Hippocampal formation (tissue), 2 donors: ENCODE measurements at regions not wholly inside any gene's neighbourhood (a gene's known extent, or its start where the extent isn't known, plus 50 kb on each side); places are given as distances from the start of the nearest gene placed in this dataset.
"Not testable (repeated sequence)": the region's sequence is repeated elsewhere in the genome, so short reads cannot be mapped to it uniquely, and the experiment has no call there.

ENCODE experiments used
- DNase-seq, 2 donors: peaks; one replicate each; lab custom pipeline; 2025; lab: John Stamatoyannopoulos, UW

GRCh38 chr4:67412153-67412712 lies 133.1 kb downstream of the CENPC start:
- not testable (repeated sequence) for DNase-seq

- DNase-seq, result no peak
Observed at GRCh38 chr4:67403342-67403741, 142.0 kb downstream of the CENPC start.

DNA sequence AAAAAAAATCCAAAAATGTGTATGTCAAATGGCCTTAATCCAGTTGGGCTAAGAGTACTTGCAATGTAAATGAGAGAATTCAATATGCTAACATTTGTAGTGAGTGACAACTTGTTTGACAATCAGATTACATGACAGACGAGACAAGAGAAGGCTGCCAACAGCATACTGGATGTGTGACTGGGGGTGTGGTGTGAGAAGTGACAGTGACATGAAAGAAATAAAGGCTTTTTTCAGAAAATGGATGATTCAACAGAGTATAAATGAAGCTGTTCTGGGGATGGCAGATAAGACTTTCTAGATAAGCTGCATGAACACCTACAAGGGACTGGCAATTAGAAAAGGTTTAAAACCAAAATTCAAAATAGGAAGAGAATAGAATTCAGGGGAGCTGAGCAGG lies 143.4 kb downstream of the CENPC start:
- no peak for DNase-seq

GRCh38 chr4:67397931-67398330 lies 147.4 kb downstream of the CENPC start:
- DNase-seq, result no peak

DNA sequence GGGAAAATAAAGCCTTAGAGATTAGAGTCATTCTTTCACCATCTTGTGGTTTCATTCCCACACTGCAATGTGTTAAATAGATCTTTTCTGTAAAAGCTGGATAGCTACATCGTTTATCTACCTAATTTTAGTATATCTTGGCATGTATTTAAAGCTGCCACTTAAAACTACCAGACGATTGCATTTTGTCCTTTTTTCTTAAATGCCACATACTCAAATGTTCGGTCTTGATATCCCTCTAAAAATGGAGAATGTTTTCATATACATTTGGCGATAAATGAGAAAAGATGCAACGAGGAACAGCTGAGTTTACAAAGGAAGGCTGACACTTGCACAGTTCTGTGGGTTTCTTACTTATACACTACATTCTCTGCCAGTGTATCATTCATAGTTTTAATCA lies 148.3 kb downstream of the CENPC start:
- no peak for DNase-seq

- no peak for DNase-seq
Observed at GRCh38 chr4:67396008-67396407, 149.3 kb downstream of the CENPC start.

- no peak for DNase-seq
Observed at GRCh38 chr4:67394879-67395278, 150.4 kb downstream of the CENPC start.

GRCh38 chr4:67393699-67394281 lies 151.5 kb downstream of the CENPC start:
- DNase-seq, result peak in 1 of 2 donors; percentile 53

DNA sequence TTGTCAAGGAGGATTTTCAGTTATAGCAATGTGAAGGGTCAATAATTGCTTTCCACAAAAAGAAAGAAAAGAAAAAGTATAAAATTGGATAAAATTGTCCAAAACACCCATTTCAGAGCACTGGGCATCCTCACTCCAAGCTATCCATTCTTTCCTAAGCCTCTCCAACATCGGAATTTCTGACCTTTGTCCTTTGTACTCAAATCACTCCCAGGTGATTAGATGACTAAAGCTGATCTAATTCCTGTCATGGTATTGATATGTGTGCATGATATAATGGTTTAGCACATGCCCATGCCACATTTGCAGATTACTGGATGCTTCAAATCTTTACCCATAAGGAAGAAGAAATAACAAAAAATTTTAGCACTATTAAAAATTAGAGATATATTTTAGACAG lies 152.3 kb downstream of the CENPC start:
- DNase-seq, result no peak

DNA sequence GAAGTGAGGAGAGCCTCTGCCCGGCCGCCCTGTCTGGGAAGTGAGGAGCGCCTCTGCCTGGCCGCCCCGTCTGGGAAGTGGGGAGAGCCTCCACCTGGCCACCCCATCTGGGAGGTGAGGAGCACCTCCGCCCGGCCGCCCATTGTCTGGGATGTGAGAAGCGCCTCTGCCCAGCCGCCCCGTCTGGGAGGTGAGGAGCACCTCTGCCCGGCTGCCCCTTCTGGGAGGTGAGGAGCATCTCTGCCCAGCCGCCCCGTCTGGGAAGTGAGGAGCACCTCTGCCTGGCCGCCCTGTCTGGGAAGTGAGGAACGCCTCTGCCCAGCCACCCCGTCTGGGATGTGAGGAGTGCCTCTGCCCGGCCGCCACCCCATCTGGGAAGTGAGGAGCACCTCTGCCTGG lies 163.9 kb downstream of the CENPC start:
- DNase-seq, result not testable (repeated sequence)

GRCh38 chr4:67380702-67381405 lies 164.4 kb downstream of the CENPC start:
- DNase-seq, result not testable (repeated sequence)

GRCh38 chr4:67380154-67380553 lies 165.1 kb downstream of the CENPC start:
- no peak for DNase-seq

GRCh38 chr4:67375291-67375690 lies 170.0 kb downstream of the CENPC start:
- no peak for DNase-seq

DNA sequence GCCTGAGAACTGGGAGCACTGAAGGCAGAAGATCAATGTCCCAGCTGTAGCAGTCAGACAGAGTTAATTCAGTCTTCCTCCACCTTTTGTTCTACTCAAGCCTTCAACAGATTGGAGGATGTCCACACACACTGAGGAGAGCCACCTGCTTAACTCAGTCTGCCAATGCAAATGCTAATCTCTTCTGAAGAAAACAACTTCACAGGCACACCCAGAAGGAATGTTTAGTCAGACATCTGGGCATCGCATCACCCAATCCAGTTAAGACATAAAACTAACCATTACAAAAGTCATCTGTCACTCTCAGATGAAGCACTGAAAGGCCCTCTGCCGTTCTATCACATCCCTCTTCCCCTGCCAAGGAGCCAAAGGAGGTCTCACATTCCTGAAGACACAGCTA lies 173.7 kb downstream of the CENPC start:
- no peak for DNase-seq

- no peak for DNase-seq
Observed at GRCh38 chr4:67366311-67366861, 178.9 kb downstream of the CENPC start.

GRCh38 chr4:67365661-67366245 lies 179.6 kb downstream of the CENPC start:
- DNase-seq, result no peak

- DNase-seq, result no peak
Observed at GRCh38 chr4:67355806-67356205, 189.5 kb downstream of the CENPC start.

- no peak for DNase-seq
Observed at GRCh38 chr4:67346654-67347053, 198.6 kb downstream of the CENPC start.

- DNase-seq, result no peak
Observed at GRCh38 chr4:67344594-67345380, 200.5 kb downstream of the CENPC start.

GRCh38 chr4:67343199-67343598 lies 202.1 kb downstream of the CENPC start:
- no peak for DNase-seq

DNA sequence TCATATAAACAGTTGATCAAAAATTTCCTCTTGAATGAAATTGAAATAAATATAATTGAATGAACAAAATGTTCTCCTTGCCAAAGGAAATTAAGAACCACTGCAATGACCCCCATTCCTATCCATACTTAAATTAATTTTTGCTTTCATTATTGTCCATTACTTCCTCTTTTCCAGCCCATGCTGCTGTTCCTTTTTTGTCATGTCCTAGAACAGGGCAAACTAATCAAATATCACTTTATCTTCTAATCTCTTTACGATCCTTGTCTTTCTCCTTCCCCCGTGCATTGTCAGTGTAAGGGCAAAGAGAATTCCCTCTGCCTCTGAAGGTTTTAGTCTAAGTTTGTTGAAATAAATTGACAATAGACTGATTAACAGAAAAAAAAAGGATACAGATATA lies 203.0 kb downstream of the CENPC start:
- no peak for DNase-seq

- DNase-seq, result no peak
Observed at GRCh38 chr4:67333664-67334063, 211.6 kb downstream of the CENPC start.
